Choroid plexus epithelial cell (primary cell): ENCODE measurements at regions not wholly inside any gene's neighbourhood (a gene's known extent, or its start where the extent isn't known, plus 50 kb on each side); places are given as distances from the start of the nearest gene placed in this dataset.
"Not testable (repeated sequence)": the region's sequence is repeated elsewhere in the genome, so short reads cannot be mapped to it uniquely, and the experiment has no call there.

Experiments used
- DNase-seq: peaks from one replicate; pipeline ENCODE4 v3.0.0-alpha.2; 2010; ENCODE audit warnings: low read depth
- H3K4me3 ChIP-seq: 2 replicates; pipeline ENCODE4 v1.5.1; 2011; ENCODE audit warnings: low read depth, mild to moderate bottlenecking, control low read depth, low read length, moderate library complexity
- TF ChIP-seq, protein P1 (sequence below): conservative IDR thresholded peaks from 2 replicates; pipeline ENCODE4 v1.5.1; 2011; ENCODE audit warnings: low read depth, mild to moderate bottlenecking, control low read depth, inconsistent platforms, low read length, moderate library complexity

DNA sequence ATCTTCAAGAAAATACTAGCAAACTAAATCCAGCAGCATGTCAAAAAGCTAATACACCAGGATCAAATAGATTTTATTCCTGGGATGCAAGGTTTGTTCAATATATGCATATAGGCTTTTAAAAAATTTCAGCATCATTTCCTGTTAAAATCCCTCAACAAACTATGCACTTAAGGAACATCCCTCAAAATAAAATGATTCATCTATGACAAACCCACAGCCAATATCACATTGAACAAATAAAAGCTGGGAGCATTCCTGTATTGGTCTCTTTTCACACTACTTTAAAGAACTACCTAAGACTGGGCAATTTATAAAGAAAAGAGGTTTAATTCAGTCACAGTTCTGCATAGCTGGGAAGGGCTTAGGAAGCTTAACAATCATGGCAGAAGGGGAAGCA is 726.7 kb downstream of the GRXCR1 start:
- DNase-seq: no peak
- TF ChIP-seq, protein P1, sequence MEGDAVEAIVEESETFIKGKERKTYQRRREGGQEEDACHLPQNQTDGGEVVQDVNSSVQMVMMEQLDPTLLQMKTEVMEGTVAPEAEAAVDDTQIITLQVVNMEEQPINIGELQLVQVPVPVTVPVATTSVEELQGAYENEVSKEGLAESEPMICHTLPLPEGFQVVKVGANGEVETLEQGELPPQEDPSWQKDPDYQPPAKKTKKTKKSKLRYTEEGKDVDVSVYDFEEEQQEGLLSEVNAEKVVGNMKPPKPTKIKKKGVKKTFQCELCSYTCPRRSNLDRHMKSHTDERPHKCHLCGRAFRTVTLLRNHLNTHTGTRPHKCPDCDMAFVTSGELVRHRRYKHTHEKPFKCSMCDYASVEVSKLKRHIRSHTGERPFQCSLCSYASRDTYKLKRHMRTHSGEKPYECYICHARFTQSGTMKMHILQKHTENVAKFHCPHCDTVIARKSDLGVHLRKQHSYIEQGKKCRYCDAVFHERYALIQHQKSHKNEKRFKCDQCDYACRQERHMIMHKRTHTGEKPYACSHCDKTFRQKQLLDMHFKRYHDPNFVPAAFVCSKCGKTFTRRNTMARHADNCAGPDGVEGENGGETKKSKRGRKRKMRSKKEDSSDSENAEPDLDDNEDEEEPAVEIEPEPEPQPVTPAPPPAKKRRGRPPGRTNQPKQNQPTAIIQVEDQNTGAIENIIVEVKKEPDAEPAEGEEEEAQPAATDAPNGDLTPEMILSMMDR: no peak
- H3K4me3 ChIP-seq: no peak overlapping the region

DNA sequence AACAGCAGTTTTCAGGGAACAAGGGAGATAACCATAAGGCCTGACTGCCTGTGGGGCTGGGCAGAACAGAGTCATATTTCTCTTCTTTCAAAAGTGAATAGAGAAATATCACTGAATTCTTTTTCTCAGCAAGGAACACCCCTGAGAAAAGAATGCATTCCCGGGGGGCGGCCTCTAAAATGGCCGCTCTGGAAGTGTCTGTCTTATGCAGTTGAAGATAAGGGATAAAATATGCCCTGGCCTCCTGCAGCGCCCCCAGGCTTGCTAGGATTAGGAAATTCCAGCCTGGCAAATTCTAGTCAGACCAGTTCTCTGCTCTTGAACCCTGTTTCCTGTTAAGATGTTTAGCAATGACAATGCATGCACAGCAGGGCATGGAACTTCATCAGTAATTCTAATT is 745.4 kb downstream of the GRXCR1 start:
- not testable (repeated sequence) for DNase-seq, H3K4me3 ChIP-seq

DNA sequence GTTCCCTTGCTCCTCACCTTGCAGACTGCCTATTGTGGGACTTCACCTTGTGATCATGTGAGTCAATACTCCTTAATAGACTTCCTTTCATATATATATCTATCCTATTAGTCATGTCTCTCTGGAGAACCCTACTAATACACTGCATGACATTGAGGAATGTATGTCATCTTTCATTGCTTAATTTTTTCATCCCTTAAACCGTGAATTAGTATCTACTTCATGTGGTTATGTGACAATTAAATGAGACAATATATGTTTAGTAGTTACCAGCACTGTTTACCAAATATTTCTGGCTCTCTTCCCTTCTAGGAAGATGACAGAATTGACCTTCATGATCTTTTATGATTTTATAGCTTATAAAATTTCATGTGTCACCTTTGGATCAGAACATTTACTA is 759.5 kb downstream of the GRXCR1 start:
- DNase-seq: no peak
- TF ChIP-seq, protein P1: no peak
- no peak overlapping the region for H3K4me3 ChIP-seq

DNA sequence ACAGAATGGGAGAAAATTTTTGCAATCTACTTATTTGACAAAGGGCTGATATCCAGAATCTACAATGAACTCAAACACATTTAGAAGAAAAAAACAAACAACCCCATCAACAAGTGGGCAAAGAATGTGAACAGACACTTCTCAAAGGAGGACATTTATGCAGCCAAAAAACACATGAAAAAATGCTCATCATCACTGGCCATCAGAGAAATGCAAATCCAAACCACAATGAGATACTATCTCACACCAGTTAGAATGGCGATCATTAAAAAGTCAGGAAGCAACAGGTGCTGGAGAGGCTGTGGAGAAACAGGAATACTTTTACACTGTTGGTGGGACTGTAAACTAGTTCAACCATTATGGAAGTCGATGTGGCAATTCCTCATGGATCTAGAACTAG is 767.0 kb downstream of the GRXCR1 start:
- not testable (repeated sequence) for DNase-seq, H3K4me3 ChIP-seq

DNA sequence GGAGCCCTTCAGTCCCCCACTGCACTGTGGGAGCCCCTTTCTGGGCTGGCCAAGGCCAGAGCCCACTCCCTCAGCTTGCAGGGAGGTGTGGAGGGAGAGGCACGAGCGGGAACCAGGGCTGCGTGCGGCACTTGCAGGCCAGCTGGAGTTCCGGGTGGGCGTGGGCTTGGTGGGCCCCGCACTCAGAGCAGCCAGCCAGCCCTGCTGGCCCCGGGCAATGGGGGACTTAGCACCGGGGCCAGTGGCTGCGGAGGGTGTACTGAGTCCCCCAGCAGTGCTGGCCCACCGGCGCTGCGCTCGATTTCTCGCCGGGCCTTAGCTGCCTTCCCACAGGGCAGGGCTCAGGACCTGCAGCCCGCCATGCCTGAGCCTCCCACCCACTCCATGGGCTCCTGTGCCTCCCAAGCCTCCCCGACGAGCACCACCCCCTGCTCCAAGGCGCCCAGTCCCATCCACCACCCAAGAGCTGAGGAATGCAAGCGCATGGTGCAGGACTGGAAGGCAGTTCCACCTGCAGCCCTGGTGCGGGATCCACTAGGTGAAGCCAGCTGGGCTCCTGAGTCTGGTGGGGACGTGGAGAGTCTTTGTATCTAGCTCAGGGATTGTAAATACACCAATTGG is 776.2 kb downstream of the KCTD8 start:
- H3K4me3 ChIP-seq, DNase-seq: not testable (repeated sequence)

DNA sequence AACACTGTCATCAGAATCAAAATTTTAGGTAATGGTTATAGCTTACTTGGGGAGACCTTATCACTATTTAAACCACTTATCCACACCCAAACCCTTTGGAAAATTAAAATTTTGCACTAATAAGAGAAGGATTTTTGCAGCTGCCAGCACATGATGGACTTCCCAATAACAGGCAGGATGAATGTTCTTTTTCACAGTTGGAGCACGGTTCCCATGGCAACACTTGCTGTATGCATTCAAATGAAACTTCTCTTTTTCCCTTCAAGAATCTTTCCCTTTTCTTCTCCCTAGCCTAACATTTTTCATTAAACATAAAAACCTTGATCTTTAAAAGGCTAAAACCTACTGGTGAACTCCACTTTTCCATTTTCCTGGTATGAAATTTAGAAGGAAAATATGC is 768.2 kb downstream of the KCTD8 start:
- DNase-seq: no peak
- TF ChIP-seq, protein P1: no peak
- no peak overlapping the region for H3K4me3 ChIP-seq

DNA sequence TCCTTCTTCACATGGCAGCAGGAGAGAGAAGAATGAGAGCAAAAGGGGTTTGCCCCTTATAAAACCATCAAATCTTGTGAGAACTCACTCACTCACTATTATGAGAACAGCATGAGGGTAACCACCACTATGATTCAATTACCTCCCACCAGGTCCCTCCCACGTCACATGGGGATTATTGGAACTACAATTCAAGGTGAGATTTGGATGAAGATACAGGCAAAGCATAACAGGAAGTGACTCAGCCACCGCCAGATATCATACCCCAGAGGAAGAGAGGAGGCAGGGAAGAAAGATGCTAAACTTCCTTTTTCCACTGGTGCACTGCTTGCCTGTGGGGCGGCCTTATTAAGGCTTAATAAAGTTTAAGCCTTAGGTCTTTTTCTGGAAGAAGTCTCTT is 766.1 kb downstream of the KCTD8 start:
- TF ChIP-seq, protein P1: no peak
- DNase-seq: no peak
- no peak overlapping the region for H3K4me3 ChIP-seq

DNA sequence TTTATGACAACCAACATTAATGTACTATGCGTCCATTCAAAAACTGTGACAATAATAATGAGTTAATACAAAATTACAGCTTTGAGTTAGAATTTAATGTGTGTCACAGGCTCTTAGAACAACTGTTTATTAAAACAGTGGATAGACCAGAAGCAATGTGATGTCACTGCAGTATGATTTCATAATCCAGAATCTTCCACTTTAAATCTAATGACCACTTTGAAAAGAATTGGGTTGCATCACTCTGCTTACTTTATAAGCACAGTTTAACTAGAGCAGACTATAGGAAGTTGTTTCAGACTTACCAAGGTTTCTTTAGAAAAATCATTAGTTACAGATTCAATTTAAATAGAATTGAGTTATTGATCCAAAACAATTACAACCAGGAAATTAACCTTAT is 758.5 kb downstream of the KCTD8 start:
- H3K4me3 ChIP-seq: no peak overlapping the region
- no peak for DNase-seq
- TF ChIP-seq, protein P1: no peak

DNA sequence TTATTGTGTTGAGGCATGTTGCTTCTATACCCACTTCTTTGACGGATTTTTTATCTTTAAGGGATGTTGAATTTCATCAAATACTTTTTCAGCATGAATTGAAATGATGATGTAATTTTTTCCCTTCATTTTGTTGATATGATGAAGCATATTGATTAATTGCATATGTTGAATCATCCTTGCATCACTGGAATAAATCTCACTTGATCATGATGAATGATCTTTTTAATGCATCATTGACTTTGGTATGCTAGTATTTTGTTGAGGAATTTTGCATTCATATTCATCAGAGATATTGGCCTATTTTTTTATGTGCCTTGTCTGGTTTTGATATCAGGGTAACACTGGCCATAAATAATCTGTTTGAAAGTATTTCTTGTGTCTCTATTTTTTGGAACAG is 754.7 kb downstream of the KCTD8 start:
- TF ChIP-seq, protein P1: no peak
- H3K4me3 ChIP-seq: no peak overlapping the region
- no peak for DNase-seq
